A673 (cell line): ENCODE measurements at regions not wholly inside any gene's neighbourhood (a gene's known extent, or its start where the extent isn't known, plus 50 kb on each side); places are given as distances from the start of the nearest gene placed in this dataset.
"Not testable (repeated sequence)": the region's sequence is repeated elsewhere in the genome, so short reads cannot be mapped to it uniquely, and the experiment has no call there.

Source experiments
- BruUV-seq: library from RNA; stranded (reverse); fragments of 400-500 nt; replicated peaks from 2 replicates; lab custom pipeline; 2021; lab: Mats Ljungman, UMichigan
- CTCF ChIA-PET: fragments of 300-600 bp; sonication (Branson Sonifier 250); formaldehyde crosslinking; loops from one replicate; lab custom pipeline; 2022; ENCODE audit warnings: antibody characterized with exemption; lab: Charles Lee
- POLR2A ChIA-PET: fragments of 300-600 bp; sonication (Branson Sonifier 250); formaldehyde crosslinking; loops from one replicate; lab custom pipeline; 2022; ENCODE audit warnings: antibody characterized with exemption; ENCODE audit not compliant: low non-redundant PET; lab: Charles Lee
- DNase-seq: peaks from one replicate; pipeline ENCODE4 v3.0.0-alpha.2; 2015; ENCODE audit warnings: low spot score
- H3K27ac ChIP-seq: fragments of 200-600 bp; sonication (generic); 2 replicates; pipeline ENCODE4 v1.5.1; 2016; ENCODE audit warnings: mixed run types, low read depth, mild to moderate bottlenecking, mixed read lengths, antibody characterized with exemption, low read length; ENCODE audit not compliant: poor library complexity, severe bottlenecking
- H3K27me3 ChIP-seq: fragments of 200-600 bp; sonication (generic); replicated peaks from 2 replicates; pipeline ENCODE4 v1.6.1; 2017; ENCODE audit warnings: mixed run types, low read depth, mild to moderate bottlenecking, mixed read lengths, antibody characterized with exemption, low read length; ENCODE audit not compliant: insufficient read depth, poor library complexity
- H3K36me3 ChIP-seq: fragments of 200-600 bp; sonication (generic); 2 replicates; pipeline ENCODE4 v1.6.1; 2016; ENCODE audit warnings: mixed run types, mild to moderate bottlenecking, mixed read lengths, antibody characterized with exemption, low read length; ENCODE audit not compliant: insufficient read depth, poor library complexity, severe bottlenecking
- H3K4me1 ChIP-seq: fragments of 200-600 bp; sonication (generic); 2 replicates; pipeline ENCODE4 v1.6.1; 2017; ENCODE audit warnings: mixed run types, mild to moderate bottlenecking, mixed read lengths, antibody characterized with exemption, low read length; ENCODE audit not compliant: insufficient read depth, poor library complexity, severe bottlenecking
- H3K4me3 ChIP-seq: fragments of 200-600 bp; sonication (generic); 2 replicates; pipeline ENCODE4 v1.5.1; 2016; ENCODE audit warnings: low read depth, mixed run types, mild to moderate bottlenecking, mixed read lengths, low read length; ENCODE audit not compliant: poor library complexity, severe bottlenecking
- H3K9me3 ChIP-seq: fragments of 200-600 bp; sonication (generic); 2 replicates; pipeline ENCODE4 v1.6.1; 2016; ENCODE audit warnings: mixed run types, low read depth, mild to moderate bottlenecking, mixed read lengths, antibody characterized with exemption, low read length; ENCODE audit not compliant: poor library complexity, severe bottlenecking
- CTCF ChIP-seq: fragments of 300-800, 200-600 bp; sonication (generic); conservative IDR thresholded peaks from 2 replicates; pipeline ENCODE4 v1.5.1; 2017; ENCODE audit warnings: low read depth, mild to moderate bottlenecking, antibody characterized with exemption, low read length, moderate library complexity, mixed read lengths
- EZH2 ChIP-seq: fragments of 200-600 bp; sonication (generic); IDR thresholded peaks from 2 replicates; pipeline ENCODE4 v1.6.1; 2017; ENCODE audit warnings: borderline replicate concordance, low read depth, mild to moderate bottlenecking, mixed read lengths, antibody characterized with exemption, low read length; ENCODE audit not compliant: poor library complexity, severe bottlenecking
- intact Hi-C: fragments of 100-400 bp; cut with micrococcal nuclease; formaldehyde crosslinking; loops from one replicate; pipeline ENCODE4 v1.10.0; 2022; ENCODE audit not compliant: unreplicated experiment

GRCh38 chr7:138194567-138194966 lies 118.3 kb downstream of the AKR1D1 start:
- DNase-seq = no peak
- TF ChIP-seq CTCF (no peak), EZH2 (no peak)
- Histone ChIP-seq H3K9me3 (no peaks in the 10 kb centered on the region), H3K27me3 (no peaks in the 10 kb centered on the region), H3K36me3 (no peaks in the 10 kb centered on the region), H3K4me1 (no peaks in the 10 kb centered on the region), H3K4me3 (no peak overlapping the region), H3K27ac (no peak overlapping the region)
- ChIA-PET CTCF (no interaction called here), POLR2A (no interaction called here)
- BruUV-seq = no TSS peak
- intact Hi-C loops = no loop called here

DNA sequence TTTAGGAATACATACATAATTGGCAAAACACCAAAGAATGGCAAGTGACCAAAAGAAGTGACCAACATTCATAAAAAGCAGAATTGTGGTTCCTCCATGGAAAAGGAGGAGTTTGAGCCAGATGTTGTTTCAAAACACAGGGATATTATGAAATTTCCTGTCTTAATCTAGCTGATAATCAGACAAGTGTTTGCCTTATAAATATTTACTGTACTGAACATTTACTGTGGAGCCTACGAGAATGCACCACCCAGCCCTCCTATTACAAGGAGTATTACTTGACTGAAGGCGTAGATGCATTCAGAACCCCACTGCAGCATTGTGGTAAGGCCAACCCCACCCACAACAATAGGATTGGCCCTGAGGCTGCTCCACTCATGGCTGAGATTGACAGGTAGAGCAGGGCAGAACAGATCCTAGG lies 118.9 kb downstream of the AKR1D1 start:
- POLR2A ChIA-PET = no interaction called here

DNA sequence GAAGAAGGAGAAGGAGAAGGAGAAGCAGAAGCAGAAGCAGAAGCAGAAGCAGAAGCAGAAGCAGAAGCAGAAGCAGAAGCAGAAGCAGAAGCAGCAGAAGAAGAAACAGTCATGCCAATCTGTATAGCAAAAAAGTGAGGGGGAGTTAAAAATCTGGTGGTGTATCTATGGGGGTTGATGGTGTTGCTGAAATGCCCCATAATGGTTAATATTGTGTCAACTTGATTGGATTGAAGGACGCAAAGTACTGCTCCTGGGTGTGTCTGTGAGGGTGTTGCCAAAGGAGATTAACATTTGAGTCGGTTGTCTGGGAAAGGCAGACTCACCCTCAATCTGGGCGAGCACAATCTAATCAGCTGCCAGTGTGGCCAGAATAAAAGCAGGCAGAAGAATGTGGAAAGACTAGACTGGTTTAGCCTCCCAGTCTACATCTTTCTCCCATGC lies 120.3 kb downstream of the AKR1D1 start:
- H3K27ac ChIP-seq, POLR2A ChIA-PET, H3K36me3 ChIP-seq, DNase-seq, intact Hi-C loops, H3K4me3 ChIP-seq, BruUV-seq, H3K4me1 ChIP-seq, H3K27me3 ChIP-seq, CTCF ChIA-PET, H3K9me3 ChIP-seq: not testable (repeated sequence)

More for the DNA sequence above, 118.9 kb downstream of the AKR1D1 start:
- TF ChIP-seq EZH2 = no peak
- no peak for TF ChIP-seq CTCF
- no peak for DNase-seq
- intact Hi-C loops = no loop called here
- no TSS peak for BruUV-seq
- Histone ChIP-seq H3K36me3 (no peaks in the 10 kb centered on the region), H3K27ac (no peak overlapping the region), H3K9me3 (no peaks in the 10 kb centered on the region), H3K4me1 (no peaks in the 10 kb centered on the region), H3K4me3 (no peak overlapping the region), H3K27me3 (no peaks in the 10 kb centered on the region)
- CTCF ChIA-PET = no interaction called here
